GDM1 (cell line): ENCODE measurements at regions not wholly inside any gene's neighbourhood (a gene's known extent, or its start where the extent isn't known, plus 50 kb on each side); places are given as distances from the start of the nearest gene placed in this dataset.
"Not testable (repeated sequence)": the region's sequence is repeated elsewhere in the genome, so short reads cannot be mapped to it uniquely, and the experiment has no call there.

ENCODE experiments used
- DNase-seq: peaks from one replicate; lab custom pipeline; 2025; lab: John Stamatoyannopoulos, UW

DNA sequence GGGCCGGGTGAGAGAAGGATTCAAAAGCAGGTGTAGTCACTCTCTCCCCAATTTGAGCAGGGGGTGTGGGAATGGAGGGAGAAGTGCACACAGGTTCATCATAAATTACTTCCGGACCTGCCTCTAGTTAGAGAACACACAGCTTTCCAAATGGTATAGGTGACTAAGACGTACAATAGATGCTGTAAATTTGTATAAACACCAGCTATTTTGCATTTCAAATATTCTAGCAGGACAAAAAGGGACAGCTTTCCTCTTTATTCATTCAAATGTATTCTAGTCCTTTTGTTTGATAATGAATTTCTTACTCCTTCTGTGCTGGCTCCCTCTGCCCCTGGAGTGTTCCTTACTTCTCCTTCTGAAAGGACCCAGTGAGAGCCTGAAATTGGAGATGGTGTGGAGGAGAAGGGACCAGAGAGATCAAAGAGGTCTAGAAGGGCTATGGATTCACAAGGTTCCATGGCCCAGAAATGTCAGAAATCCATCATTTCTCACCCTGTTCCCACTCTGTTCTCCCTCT lies 53.2 kb upstream of the SH3BP4 start:
- no peak for DNase-seq

DNA sequence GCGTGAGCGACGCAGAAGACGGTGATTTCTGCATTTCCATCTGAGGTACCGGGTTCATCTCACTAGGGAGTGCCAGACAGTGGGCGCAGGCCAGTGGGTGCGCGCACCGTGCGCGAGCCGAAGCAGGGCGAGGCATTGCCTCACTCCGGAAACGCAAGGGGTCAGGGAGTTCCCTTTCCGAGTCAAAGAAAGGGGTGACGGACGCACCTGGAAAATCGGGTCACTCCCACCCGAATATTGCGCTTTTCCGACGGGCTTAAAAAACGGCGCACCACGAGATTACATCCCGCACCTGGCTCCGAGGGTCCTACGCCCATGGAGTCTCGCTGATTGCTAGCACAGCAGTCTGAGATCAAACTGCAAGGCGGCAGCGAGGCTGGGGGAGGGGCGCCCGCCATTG lies 63.4 kb upstream of the SH3BP4 start:
- not testable (repeated sequence) for DNase-seq

GRCh38 chr2:234887195-234887594 lies 64.6 kb upstream of the SH3BP4 start:
- DNase-seq, result no peak

DNA sequence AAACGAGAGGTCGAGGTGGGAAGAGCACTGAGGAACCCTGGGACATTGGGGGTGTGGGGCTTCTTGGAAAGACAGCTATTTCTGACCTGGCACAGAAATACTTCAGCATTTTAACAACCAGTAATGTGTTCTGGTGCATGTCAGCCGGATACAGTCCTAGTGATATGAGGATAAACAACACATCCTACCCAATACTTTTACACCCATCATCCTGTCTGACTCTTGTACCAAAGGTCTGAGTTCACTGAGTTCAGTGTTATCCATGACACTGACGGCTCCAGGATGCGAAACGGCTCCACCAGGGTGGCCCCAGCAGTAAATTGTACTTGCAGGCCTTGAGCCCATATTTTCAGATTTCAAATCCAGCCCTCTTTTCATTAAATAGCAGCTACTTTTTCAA lies 65.9 kb upstream of the SH3BP4 start:
- DNase-seq, result no peak

DNA sequence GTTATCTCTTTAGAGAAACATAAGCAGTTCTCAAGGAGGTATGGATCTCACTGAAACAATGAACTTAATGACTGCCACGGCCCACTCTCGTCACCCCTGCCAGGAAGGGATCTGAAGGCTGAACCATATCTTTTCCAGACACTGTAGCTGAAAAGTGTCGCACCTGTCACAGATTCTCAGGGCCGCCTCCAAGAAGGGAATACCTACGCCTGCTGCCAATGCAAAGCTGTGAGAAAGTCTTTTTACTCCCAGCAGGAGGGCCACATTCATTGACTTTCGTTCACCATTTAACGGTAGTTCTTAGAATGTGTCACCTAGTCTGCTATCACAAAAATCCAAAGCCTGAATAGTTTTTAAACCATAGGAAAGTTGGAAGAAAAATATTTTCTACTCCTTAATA lies 66.7 kb upstream of the SH3BP4 start:
- DNase-seq, result no peak

DNA sequence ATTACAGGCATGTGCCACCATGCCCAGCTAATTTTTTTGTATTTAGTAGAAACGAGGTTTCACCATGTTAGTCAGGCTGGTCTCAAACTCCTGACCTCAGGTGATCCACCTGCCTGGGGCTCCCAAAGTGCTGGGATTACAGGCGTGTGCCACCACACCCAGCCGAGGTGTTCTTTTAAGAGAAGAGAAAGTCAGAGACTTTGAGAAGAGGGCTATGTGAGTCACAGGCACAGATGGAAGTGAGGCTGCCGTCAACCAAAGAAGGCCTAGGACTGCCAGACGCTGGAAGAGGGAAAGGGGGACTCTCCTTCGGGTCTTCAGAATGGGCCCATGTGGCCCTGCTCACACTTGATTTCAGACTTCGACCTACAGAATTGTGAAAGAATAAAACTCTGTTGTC lies 67.2 kb upstream of the SH3BP4 start:
- no peak for DNase-seq

DNA sequence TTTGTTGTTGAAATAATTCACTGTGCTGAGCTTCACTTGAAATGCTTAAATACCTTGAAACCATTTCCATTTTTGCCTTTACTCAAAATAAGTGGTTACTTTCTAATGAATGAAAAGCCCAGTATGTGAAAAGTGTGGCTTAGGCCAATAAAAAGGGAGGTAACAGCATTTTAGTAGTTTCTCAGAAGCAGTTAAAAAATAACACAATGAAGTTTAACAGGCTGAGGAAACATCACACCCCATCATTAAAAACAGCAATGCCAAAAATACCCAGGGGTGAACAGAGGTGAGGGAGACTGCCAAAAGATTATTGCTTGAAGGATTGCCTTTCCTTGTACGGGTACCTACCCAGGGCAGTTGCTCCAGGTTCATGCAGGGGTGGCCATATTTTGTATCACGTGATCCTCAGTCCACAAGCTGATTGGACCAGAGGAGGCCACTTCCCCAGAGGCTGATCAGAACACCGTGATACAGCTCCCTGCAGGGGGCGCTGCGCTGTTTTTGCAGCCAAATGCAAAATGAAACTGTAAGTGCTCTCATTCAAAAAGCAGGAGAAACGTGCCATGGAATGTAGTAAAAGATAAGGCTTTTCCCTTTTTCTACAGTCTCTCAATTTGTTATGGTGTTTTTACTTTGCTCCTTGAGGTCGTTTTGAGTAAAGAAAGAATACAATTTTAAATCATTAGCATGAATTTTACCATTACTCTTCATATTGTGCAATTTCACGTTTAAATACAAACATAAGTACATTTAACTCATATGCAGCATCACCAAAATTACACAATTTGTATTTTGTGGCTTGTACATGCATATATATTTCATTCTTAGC lies 70.2 kb upstream of the SH3BP4 start:
- DNase-seq, result peak; percentile 7

DNA sequence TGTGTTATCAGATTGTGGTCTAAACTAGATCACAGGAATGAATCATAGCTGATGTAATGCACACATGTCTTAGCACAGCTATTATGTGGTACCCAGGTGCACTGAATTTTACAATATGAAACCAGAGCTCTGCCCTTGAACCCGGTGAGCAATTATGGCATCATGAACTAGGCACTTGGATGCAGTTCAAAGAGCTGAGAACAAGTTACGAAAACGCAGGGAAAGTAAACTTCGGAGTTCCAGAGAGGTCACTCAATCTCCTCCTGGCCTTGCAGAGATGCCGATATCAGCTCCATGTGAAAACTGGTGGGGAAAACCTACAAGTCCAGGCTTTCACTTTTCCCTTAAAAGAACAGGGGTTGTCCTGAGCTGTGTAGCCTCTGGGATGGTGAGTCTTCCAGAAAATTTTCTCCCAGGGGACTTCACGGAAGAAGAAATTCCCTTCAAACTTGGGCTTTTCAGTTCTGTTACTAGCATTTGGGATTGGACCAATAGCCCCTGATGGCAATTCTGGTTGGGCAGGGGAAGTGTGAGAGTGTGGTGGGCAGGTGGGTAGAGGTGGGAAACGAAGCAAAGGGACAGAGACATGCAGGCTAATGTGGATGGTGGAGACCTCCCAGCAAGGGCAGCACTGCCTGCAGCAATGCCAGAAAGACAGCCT lies 71.1 kb upstream of the SH3BP4 start:
- DNase-seq, result no peak

- DNase-seq, result no peak
Observed at GRCh38 chr2:234879671-234880455, 72.0 kb upstream of the SH3BP4 start.

- not testable (repeated sequence) for DNase-seq
Observed at GRCh38 chr2:234876621-234877020, 75.2 kb upstream of the SH3BP4 start.

- no peak for DNase-seq
Observed at GRCh38 chr2:234874347-234875046, 77.3 kb upstream of the SH3BP4 start.

DNA sequence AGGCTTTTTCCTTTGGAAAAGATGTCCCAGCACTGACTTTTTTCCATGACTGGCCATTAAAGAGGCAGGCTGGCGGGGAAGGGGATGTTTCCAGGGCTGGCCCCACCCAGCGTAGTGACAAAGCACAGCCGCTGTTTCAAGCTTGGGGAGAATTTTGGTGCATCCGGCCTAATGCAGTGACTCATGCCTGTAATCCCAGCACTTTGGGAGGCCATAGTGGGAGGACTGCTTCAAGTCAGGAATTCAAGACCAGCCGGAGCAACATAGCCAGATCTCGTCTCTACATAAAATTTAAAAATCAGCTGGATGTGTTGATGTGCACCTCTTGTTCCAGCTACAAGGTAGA lies 78.0 kb upstream of the SH3BP4 start:
- DNase-seq, result no peak

- DNase-seq, result no peak
Observed at GRCh38 chr2:234873103-234873827, 78.6 kb upstream of the SH3BP4 start.

- DNase-seq, result no peak
Observed at GRCh38 chr2:234869969-234870368, 81.8 kb upstream of the SH3BP4 start.

- DNase-seq, result no peak
Observed at GRCh38 chr2:234869164-234869563, 82.7 kb upstream of the SH3BP4 start.

DNA sequence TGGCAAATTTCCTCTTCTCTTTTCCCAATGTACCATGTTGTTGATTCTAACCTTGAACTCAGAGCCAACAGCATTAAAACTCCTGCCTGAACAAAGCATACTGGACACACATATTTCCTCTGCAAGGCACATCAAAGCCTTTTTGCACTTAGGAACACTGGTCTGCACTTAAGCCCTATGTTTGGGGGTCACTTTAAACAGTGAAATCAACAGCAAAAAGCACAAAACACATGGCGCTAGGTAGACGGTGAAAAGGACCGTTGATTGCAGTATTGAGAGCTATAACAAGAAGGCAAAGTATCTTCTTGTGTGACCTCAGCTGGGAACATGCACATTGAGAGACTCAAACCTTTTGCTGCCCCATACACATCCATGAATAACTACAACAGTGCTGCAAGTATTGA lies 83.9 kb upstream of the SH3BP4 start:
- DNase-seq, result no peak

DNA sequence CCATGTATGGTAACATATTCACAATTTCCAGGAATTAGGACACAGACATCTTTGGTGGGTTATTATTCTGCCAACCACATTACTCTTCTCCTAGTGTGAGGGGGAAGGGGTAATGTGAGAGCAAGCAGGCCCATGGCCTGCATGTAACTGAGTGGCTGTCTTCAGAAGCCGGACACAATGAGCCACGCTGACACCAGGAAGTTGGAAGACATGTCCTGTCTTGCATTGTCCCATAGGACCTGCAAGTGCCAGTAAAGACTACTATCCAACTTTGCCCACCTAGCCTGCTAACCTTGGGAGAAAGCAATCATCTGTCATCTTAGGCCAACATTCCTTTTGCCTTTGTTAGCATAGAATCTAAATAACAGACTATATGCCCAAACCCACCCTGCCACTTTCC lies 86.2 kb upstream of the SH3BP4 start:
- DNase-seq, result no peak

DNA sequence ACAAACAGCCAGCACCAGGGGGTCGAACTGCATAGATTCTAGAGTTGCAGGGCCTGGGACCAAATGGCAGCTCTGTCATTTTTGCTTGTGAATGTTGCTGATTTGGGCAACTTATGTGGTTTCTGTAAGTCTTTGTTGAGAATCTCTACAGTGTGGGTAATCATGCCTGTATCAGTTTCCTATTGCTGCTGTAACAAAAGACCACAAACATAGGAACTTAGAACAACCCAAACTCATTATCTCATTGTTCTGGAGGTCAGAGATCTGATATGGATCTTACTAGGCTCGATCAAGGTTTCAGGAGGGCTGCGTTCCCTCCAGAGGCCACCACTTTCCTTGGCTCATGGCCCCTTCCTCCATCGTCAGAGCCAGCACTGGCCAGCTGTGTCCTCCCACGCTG lies 86.8 kb upstream of the SH3BP4 start:
- DNase-seq, result no peak

GRCh38 chr2:234864506-234864905 lies 87.3 kb upstream of the SH3BP4 start:
- DNase-seq, result no peak

- DNase-seq, result no peak
Observed at GRCh38 chr2:234863043-234863934, 88.5 kb upstream of the SH3BP4 start.
